NCI-H526 (cell line): ENCODE measurements at regions not wholly inside any gene's neighbourhood (a gene's known extent, or its start where the extent isn't known, plus 50 kb on each side); places are given as distances from the start of the nearest gene placed in this dataset.
"Not testable (repeated sequence)": the region's sequence is repeated elsewhere in the genome, so short reads cannot be mapped to it uniquely, and the experiment has no call there.

Experiments used
- DNase-seq, 2 experiments: peaks; one replicate each; lab custom pipeline; 2025; lab: John Stamatoyannopoulos, UW

- DNase-seq = no peak
Observed at GRCh38 chr6:132140189-132140588, 189.0 kb upstream of the CCN2 start.

DNA sequence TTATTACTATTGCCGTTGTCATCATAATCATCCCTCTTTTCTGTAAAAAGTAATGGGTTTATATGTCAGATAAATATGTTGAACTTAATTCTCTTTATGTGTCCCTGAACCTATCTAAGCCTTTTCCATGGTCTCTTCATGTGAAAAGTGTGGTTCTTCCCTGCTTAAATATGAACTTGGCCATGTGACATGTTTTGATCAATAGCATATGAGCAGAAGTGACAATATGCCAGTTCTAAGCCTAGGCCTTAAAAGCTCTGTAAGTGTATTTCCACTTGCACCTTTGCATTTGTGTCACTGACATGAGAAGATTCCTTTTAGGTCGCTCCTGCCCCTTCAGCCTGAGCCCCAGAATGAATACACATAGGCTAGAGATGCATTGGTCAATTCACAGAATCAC is 188.4 kb upstream of the CCN2 start:
- DNase-seq = no peak

GRCh38 chr6:132136981-132137380 is 185.8 kb upstream of the CCN2 start:
- DNase-seq = peak in 1 of 2 experiments; percentile 10

GRCh38 chr6:132135409-132135808 is 184.2 kb upstream of the CCN2 start:
- DNase-seq = no peak

- no peak for DNase-seq
Observed at GRCh38 chr6:132133736-132134445, 182.7 kb upstream of the CCN2 start.

DNA sequence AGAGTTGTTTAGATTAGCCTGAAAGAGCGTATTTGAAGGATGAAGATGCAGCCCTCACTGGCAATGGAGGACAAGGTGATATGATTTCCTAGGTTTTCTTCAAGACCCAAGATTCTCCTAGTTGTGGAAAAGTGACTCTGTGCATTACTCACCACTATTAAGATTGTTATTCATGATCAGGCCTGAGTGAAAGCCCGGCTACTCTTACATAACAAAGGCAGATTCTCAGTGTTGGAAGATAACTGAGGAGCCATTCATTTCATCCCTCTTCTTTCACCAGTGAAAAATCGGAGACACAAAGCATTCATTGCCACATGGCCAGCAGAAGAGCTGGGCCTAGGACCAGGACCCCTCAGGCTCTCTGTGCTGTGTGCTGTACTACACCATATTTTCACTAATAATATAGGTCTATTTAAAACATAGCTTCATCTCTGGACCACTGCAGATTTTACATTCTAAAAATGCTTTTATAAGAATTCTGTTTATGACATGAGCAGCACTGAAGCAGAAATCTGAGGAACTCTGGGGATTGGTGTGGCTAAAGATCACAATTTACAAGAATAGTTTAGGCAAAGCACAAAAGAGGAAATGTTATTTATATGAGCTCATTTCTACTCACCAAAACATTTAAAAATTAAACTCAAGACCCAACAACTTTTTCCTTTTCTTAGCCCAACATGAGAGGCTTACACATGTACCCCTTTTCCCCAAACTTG is 181.9 kb upstream of the CCN2 start:
- DNase-seq = no peak

GRCh38 chr6:132132422-132132821 is 181.2 kb upstream of the CCN2 start:
- DNase-seq = no peak

GRCh38 chr6:132131758-132132157 is 180.6 kb upstream of the CCN2 start:
- DNase-seq = no peak

- no peak for DNase-seq
Observed at GRCh38 chr6:132131351-132131750, 180.2 kb upstream of the CCN2 start.

DNA sequence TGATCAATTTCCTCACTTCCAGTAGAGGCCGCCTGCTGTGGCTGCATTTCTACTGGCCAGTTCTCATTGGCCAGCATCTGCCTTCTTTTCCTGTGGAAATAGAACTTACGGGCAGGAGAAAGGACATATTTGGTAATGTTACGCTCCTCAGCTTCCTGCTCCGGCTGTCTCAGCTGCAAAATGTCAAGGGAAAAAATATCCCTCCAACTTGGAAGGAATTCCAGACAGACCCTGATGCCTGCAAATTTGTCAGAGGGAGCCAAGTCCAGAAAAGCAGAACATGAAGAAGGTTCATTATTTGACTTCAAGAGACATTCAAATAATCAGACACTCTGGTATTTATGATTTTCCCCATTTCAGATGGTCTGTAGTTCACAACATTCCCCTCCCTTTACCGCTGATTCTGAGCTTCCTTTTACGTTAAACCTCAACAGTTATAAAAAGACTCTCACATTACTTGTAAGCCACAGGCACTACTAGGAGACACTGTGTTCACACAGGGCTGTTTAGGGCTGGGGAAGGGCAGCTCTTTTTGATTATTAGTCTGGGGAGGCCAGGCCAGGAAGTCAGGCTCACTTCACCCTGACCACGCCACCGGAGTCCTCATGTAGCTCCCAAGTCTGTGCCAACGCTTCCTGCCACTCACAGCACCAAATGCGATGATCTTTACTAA is 179.6 kb upstream of the CCN2 start:
- no peak for DNase-seq

DNA sequence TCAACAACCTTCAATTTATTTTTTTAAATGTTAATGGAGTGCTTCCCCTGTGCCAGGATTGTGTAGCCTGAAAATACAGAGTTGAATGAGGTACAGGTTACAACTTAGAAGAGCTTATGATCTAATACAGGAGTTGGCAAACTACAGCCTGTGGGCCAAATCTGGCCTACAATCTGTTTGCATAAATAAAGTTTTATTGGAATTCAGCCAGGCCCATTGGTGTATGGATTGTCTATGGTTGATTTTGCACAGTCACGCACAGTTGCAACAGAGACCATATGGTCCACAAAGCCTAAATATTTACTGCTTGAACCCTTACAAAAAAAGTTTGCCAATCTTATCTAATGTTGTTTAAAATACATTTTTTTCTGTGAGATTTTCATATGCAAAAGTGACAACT is 177.3 kb upstream of the CCN2 start:
- DNase-seq = no peak

GRCh38 chr6:132126150-132126549 is 175.0 kb upstream of the CCN2 start:
- peak in 1 of 2 experiments; percentile 0 for DNase-seq

DNA sequence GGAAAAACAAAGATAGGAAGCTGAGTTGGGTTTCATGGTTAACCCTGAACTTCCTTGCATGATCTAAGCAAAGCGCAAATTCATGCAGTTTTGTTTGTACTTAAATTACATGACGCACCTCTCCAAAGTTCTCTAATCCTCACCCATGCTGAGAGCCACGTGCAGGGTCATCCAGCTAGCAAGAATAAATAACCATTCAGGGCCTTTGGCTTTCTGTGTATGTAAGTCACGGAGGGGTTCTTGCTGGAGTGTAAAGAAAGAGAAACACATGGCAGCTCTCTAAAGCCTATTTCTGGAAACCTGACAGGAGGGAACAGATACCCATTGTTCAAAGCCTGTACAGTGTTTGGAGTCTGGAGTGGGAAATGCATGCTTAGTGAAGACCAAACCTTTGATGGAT is 171.7 kb upstream of the CCN2 start:
- no peak for DNase-seq

- no peak for DNase-seq
Observed at GRCh38 chr6:132122176-132122575, 171.0 kb upstream of the CCN2 start.

DNA sequence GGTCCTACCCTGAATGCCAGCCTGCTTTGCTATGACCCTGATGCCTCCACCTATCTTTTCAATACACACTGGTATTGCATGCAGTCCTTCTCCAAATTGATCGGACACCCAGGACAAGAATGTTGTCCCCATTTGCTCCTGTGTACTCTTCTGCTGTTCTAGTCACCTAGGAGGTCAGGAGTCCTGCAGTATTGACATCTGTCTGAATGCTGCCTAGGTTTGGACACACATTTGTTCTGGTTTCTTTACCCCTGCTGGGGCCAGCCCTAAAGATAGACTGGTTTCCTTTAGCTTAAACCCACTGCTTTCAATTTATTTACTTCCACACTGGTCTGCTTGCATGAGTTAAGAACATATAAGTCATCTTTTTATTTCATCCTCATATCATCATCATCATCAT is 167.0 kb upstream of the CCN2 start:
- no peak for DNase-seq

DNA sequence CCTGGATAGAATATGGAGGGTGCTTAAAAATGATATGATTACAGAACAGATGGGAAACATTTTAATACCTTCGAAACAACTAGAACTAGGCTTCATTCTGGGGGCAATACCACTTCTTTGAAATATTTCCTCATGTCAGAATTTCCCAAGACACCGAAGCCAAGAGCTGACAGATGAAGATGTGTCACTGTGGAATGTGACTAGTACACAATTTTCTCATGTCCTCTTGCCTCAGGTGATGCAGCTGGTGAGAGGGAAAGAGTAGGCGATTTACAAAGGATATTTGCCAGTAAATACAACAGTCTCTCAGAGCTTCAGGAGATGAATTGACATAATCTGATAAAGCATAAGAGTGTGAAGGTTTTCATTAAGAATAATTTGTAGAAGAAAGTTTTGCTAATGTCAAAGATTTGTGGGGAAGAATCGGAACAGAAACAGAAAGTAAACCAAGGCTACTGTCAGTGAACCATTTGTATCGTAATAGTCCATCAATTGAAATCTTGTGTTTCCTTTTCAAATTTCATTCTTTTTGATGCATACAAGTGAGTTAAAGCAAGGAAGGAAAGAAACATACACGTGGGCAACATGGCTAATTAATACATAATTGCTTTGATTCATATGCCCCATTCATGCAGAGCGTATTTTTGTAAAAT is 164.7 kb upstream of the CCN2 start:
- DNase-seq = no peak

DNA sequence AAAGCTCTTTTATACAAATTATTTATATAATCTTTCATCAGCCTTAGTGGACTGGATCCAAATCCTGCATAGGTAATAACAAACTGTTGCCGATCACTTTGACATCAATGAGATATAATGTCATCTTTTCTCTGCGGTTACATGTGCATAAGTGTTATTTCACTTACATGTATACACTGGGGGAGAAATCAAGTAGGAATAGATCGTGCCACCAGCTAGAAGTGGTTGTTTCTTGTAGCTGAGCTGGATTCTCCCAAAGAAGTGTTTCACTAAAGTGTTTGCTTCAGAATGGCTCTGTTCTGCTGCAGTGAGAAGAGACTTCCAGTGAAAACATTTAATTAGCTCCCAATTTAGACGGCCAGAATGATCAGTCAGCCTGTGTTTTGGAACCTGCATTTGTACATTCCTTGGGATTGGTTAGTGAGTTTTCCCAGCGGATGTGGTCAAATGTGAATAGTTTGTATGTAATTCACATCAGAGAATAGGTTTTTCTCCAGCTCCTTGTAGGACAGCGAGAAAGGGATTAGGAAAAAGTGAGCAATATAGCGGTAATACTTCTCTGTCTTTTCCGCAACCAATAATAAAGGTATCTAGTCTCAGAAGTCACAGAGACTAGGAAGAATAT is 163.1 kb upstream of the CCN2 start:
- DNase-seq = no peak

DNA sequence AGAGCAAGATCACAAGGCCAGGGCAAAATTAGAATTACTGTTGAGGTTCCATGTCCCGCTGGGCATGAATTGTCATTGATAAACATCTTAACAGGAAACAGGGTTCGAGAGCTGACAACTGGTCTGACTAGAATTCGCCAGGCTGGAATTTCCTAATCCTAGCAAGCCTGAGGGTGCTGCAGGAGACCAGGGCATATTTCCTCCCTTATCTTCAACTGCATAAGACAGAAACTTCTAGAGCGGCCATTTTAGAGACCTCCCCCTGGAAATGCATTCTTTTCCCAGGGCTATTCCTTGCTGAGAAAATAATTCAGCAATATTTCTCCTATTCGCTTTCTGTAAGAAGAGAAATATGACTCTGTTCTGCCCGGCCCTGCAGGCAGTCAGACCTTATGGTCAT is 158.6 kb upstream of the CCN2 start:
- not testable (repeated sequence) for DNase-seq

- no peak for DNase-seq
Observed at GRCh38 chr6:132107896-132108295, 156.7 kb upstream of the CCN2 start.

- DNase-seq = no peak
Observed at GRCh38 chr6:132101535-132101934, 150.4 kb upstream of the CCN2 start.

DNA sequence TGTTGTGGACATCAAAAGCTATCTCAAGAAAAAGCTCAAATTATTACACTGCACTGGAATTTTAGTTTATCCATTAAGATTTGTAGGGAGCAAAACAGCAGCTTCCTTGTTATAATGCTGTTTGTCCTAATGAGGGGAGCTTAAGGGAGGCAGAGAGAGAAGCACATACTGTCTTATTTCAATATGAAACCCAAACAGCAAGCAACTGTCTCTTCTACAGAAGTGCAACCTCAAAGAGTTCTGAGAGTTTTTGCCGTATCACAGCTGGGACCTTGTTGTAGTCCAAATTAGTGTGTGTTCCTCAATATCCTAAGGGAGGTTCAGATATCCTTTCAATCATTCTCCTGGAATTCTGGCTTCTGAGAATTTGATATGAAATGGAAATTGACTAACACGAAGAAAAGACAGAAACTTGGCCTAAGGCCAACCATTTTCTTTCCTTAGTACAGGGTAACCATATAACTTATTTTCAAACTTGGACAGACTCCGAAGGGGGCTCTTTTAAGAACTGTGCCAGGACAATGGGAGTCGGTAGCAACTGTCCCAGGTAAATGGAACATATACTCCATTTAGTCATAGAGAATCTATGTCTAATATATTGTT is 149.3 kb upstream of the CCN2 start:
- no peak for DNase-seq

DNA sequence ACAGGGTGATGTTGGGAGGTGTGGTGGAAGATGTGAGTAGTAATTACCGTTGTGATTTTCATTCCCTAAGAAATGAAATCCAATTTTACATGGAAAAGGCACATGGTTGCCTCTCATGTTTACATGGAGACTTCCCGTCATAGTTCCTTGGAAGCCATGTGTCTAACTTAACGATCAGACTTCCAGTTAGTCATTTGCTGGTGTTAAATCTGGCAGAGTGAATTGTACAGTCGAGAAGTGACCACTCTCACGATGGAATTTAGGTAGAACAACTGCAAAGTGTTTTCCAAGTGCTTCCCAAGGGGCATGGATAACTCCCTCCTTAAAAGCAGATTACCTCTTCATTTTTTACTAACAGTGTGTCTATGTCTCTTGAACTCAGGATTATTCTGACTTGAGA is 145.8 kb upstream of the CCN2 start:
- DNase-seq = no peak
